ENCODE measurements at regions not wholly inside any gene's neighbourhood (a gene's known extent, or its start where the extent isn't known, plus 50 kb on each side); places are given as distances from the start of the nearest gene placed in this dataset.
"Not testable (repeated sequence)": the region's sequence is repeated elsewhere in the genome, so short reads cannot be mapped to it uniquely, and the experiment has no call there.

GRCh38 chr7:73244782-73245311, 63.8 kb downstream of the NSUN5 start:
- DNase-seq; intact Hi-C loops (cut with DNase I, micrococcal nuclease): not testable (repeated sequence)
- peak; percentile 39 for ATAC-seq

GRCh38 chr7:73234994-73235717, 73.5 kb downstream of the NSUN5 start:
- ATAC-seq (peak; percentile 95), DNase-seq (peak; percentile 91 to 97)
- intact Hi-C loops (cut with DNase I, micrococcal nuclease), result not testable (repeated sequence)

- ATAC-seq; DNase-seq; intact Hi-C loops (cut with DNase I, micrococcal nuclease): not testable (repeated sequence)
Measured at GRCh38 chr7:73225745-73226144, 82.9 kb downstream of the NSUN5 start.

- DNase-seq; ATAC-seq; intact Hi-C loops (cut with DNase I, micrococcal nuclease): not testable (repeated sequence)
Measured at GRCh38 chr7:73221724-73222123, 86.9 kb downstream of the NSUN5 start.

GRCh38 chr7:73220766-73221370, 87.8 kb downstream of the NSUN5 start:
- intact Hi-C loops (cut with DNase I, micrococcal nuclease); ATAC-seq; DNase-seq: not testable (repeated sequence)

- intact Hi-C loops (cut with DNase I, micrococcal nuclease); DNase-seq: not testable (repeated sequence)
- peak; percentile 50 for ATAC-seq
Measured at GRCh38 chr7:73220357-73220756, 88.3 kb downstream of the NSUN5 start.

- intact Hi-C loops (cut with DNase I, micrococcal nuclease); DNase-seq; ATAC-seq: not testable (repeated sequence)
Measured at GRCh38 chr7:73218802-73219201, 89.8 kb downstream of the NSUN5 start.

- intact Hi-C loops (cut with DNase I, micrococcal nuclease); ATAC-seq: not testable (repeated sequence)
- peak in 1 of 2 donors; percentile 13 for DNase-seq
Measured at GRCh38 chr7:73216046-73216675, 92.5 kb downstream of the NSUN5 start.

GRCh38 chr7:73215232-73215631, 93.4 kb downstream of the NSUN5 start:
- DNase-seq, ATAC-seq: not testable (repeated sequence)

GRCh38 chr7:73214471-73214870, 94.2 kb downstream of the NSUN5 start:
- intact Hi-C loops (cut with DNase I, micrococcal nuclease); ATAC-seq: not testable (repeated sequence)
- peak; percentile 9 to 16 for DNase-seq

More at GRCh38 chr7:73215232-73215631, 93.4 kb downstream of the NSUN5 start:
- intact Hi-C loops (cut with DNase I, micrococcal nuclease), result not testable (repeated sequence)

GRCh38 chr7:73213076-73213475, 95.5 kb downstream of the NSUN5 start:
- peak; percentile 6 to 9 for DNase-seq
- intact Hi-C loops (cut with DNase I, micrococcal nuclease), result not testable (repeated sequence)
- peak; percentile 8 for ATAC-seq

- intact Hi-C loops (cut with DNase I, micrococcal nuclease); DNase-seq; ATAC-seq: not testable (repeated sequence)
Measured at GRCh38 chr7:73205594-73205993, 103.0 kb downstream of the NSUN5 start.

- DNase-seq; ATAC-seq; intact Hi-C loops (cut with DNase I, micrococcal nuclease): not testable (repeated sequence)
Measured at GRCh38 chr7:73204898-73205297, 103.7 kb downstream of the NSUN5 start.

- peak in 1 of 2 donors; percentile 16 for DNase-seq
- intact Hi-C loops (cut with DNase I, micrococcal nuclease); ATAC-seq: not testable (repeated sequence)
Measured at GRCh38 chr7:73203312-73203711, 105.3 kb downstream of the NSUN5 start.

- intact Hi-C loops (cut with DNase I, micrococcal nuclease); ATAC-seq: not testable (repeated sequence)
- peak in 1 of 2 donors; percentile 0 for DNase-seq
Measured at GRCh38 chr7:73201264-73201663, 107.4 kb downstream of the NSUN5 start.

GRCh38 chr7:73200518-73201099, 108.0 kb downstream of the NSUN5 start:
- intact Hi-C loops (cut with DNase I, micrococcal nuclease); ATAC-seq: not testable (repeated sequence)

GRCh38 chr7:73193991-73194390, 108.2 kb upstream of the SPDYE9 start:
- ATAC-seq; DNase-seq; intact Hi-C loops (cut with DNase I, micrococcal nuclease): not testable (repeated sequence)

More at GRCh38 chr7:73200518-73201099, 108.0 kb downstream of the NSUN5 start:
- DNase-seq, result not testable (repeated sequence)

GRCh38 chr7:73190483-73191155, 104.8 kb upstream of the SPDYE9 start:
- DNase-seq; intact Hi-C loops (cut with DNase I, micrococcal nuclease): not testable (repeated sequence)

More at GRCh38 chr7:73190483-73191155, 104.8 kb upstream of the SPDYE9 start:
- peak; percentile 56 for ATAC-seq

All from left colon (tissue), 2 donors.